ENCODE measurements at regions not wholly inside any gene's neighbourhood (a gene's known extent, or its start where the extent isn't known, plus 50 kb on each side); places are given as distances from the start of the nearest gene placed in this dataset.
"Not testable (repeated sequence)": the region's sequence is repeated elsewhere in the genome, so short reads cannot be mapped to it uniquely, and the experiment has no call there.

GRCh38 chr4:157776930-157777528 is 395.8 kb downstream of the GASK1B start:
- no peak for DNase-seq

DNA sequence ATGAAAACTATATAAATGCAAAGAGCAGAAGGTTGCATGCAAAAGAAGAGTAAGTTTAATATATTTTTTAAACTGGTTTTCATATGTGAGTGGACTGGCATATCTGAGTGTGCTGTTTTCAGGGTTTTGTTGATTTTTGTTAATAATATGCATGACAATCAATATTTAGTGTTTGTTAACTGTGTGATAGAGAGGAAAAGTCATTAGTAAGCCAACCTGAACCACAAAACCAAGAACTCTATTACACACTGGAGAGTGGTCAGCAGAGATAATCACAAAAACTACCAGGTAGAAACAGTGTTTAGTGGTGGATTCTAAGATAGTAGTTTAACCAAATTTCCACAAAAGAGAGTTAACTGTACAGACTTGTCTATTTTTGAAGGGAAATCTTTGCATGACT is 396.9 kb downstream of the GASK1B start:
- DNase-seq, result no peak

GRCh38 chr4:157772907-157773306 is 399.9 kb downstream of the GASK1B start:
- no peak for DNase-seq

DNA sequence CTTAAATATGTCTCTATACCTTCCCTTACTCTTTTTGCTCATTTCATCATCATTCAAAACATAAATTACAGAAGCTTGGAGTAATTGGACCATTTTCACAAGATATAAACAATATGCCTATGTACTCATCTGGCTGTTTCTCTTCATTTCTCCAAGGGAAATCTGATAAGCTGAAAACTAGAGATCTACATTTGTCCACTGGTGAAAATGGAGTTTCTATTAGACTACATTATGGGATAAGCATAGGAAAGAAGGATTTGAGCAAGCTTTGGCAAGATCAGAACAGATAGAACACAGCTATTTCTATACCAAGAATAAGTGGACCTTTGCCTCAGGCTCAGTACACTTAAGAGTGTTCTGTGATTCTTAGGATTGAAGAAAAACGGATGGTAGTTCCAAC is 404.4 kb downstream of the GASK1B start:
- no peak for DNase-seq

DNA sequence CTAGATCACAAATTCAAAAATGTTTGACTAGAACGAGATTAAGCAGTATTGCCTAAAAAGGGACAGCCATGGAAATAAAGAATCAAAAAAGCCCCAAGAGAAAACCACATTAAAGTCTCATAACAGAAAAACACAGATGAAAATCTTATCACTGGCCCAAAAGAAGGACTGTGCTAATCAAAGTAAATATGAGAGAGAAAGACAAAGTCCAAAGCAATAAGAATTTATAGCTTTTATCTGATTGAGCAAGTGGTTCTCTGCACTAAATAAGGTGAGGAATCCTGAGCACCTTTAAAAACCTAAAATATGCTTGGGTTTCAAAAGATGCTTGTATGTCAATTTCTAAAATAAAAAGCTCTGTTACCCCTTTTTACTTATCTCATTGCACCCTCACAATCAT is 409.3 kb downstream of the GASK1B start:
- DNase-seq, result no peak

DNA sequence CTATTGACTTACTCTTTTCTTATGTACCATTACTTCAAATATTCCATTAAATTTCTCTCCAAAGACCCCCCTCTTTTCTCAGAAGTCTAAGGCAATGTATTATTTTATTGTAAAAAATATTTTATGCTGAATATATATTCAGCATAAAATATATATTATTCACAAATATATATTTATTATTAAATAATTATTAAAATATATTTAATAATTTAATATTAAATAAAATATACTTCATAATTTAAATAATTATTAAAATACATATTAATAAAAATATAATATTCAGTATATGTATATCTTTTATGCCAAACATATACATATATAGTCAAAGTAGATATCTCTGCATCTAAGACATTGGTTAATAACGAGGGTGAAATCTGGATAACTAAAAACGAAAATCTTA is 418.4 kb downstream of the GASK1B start:
- DNase-seq, result no peak

GRCh38 chr4:157751631-157752030 is 421.2 kb downstream of the GASK1B start:
- no peak for DNase-seq

- no peak for DNase-seq
These were observed 431.2 kb downstream of the GASK1B start for GRCh38 chr4:157741642-157742041.

GRCh38 chr4:157739242-157739641 is 433.6 kb downstream of the GASK1B start:
- DNase-seq, result no peak

DNA sequence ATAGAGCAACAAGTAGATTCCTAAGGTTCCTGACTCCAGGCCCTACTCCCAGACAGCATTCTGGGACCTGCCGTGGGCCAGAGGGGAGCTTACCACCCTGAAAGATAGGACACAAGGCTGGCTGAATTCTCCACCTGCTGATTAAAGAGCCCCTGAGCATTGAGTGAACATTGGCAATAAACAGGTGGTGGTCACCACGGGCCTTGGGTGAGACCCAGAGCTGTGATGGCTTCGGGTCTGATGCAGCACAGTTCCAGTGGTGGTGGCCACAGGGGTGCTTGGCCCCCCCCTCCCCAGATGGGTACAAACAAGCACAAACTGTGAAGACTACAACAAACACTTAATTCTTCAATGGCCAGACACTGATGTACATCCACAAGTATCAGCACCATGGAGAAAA is 444.6 kb downstream of the GASK1B start:
- no peak for DNase-seq

DNA sequence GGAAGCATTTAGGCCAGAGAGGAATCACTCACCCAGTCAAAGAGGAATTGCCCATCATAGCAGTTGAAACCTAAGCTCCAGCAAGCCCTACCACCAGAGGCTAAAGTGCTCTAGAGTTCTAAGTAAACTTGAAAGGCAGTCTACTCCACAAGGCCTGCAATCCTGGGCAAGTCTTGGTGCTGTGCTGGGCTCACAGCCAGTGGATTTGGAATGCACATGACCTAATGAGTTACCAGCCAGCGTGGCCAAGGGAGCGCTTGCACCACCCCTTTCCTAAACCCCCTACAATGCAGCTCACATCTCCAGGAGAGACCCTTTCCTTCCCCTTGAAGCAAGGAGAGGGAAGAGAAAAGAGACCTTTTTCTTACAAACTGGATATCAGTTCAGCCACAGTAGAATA is 445.7 kb downstream of the GASK1B start:
- no peak for DNase-seq

DNA sequence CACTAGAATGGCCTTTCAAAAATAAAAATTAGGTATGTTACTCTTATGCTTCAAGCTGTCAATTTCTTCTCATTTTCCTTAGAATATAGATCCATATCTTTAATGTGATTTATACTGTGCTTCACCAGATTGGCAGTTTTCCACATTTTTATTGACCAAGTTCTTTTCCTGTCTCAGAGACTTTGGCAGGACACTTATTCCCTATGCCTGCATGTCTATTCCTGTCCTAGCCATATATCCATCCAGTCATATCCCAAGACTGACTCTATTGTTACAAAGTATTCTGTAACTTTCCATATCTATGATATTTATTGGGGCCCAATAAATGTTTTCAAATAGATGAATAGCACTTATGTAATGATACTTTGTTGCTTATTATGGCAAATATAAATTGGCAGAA is 450.7 kb downstream of the GASK1B start:
- DNase-seq, result no peak

GRCh38 chr4:157713342-157713741 is 459.5 kb downstream of the GASK1B start:
- DNase-seq, result peak; percentile 3

DNA sequence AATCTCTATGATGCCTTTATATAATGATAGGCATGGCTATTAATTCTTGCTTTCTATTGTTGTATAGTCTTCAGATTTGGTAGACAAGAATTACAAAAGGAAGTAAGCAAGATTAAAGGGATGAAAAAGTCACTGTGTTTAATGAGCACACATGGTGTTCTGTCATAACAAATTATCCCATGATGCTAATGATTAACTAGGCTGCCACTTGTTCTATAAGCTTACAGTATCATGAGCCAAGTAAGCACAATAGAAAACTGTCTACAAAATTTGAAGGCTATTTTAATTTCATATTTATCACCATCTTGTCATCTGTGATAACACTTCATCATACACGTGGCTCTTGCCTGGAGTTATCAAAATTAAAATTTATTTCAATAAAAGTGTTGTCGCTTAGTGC is 466.7 kb downstream of the GASK1B start:
- no peak for DNase-seq

DNA sequence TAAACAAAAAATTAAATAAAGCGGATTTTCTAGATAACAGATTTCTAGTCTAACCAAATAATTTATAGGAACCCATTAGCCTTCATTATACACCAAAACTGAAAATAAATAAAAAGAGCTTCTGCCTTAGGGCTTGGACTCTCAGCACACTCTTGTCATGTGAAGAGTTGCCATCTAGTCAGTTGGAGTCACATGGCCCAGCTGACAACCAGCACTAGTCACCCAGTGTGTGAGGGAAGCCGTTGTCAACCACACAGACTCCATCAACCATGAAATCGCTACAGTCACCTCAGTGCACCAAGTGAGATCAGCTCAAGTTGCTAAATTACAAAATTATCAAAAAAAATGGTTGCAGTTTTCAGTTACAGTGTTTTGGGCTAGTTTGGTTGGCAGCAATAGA is 470.0 kb downstream of the GASK1B start:
- no peak for DNase-seq

DNA sequence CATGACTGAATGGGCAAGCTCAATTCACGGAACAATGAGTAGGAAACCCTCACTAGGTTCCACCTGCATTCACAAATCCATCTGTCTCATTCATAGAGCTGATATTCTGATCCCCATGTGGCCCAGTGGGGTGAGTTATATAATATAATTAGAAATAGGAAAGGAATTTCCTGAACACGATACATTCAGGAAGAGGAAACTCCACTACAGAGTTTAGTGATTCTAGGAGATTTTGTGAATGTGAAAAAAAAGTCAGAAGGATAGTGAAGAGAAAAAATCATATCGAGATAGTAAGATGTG is 471.2 kb downstream of the GASK1B start:
- DNase-seq, result no peak

DNA sequence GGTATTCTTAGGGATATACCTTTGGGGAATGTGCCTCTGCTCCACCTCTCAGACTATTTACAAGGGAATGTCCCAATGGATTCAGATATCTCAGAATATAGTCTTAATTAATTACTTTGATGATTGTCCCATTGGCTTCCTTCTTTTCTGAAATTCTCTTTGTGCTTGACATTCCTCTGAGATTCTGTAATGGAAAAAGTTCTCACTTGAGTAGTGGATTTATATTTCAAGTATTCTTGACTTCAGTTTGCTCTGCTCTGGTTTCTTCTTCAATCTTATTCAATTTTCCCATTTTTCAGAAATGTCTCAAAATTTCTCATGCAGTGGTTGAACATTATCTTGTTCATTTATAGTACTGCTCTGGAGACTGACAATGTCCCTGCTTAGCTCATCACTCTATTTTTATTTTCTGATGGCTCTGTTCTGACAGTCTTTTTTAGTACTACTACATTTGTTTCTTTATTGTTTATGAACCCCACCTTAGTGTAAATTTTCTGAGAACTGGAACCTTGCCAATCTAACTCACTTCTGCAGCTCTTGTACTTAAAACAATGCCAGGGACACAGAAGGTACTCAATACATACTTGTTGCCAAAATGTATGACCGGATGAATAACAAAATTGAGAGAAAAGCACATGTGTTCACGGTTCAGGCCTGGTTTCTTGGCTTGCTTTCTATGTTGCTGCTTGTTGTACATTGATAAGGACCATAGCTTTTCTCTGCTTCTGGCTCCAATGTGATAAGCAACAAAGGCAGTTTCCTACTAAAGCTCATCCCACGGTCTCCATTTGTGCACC is 471.7 kb downstream of the GASK1B start:
- no peak for DNase-seq

DNA sequence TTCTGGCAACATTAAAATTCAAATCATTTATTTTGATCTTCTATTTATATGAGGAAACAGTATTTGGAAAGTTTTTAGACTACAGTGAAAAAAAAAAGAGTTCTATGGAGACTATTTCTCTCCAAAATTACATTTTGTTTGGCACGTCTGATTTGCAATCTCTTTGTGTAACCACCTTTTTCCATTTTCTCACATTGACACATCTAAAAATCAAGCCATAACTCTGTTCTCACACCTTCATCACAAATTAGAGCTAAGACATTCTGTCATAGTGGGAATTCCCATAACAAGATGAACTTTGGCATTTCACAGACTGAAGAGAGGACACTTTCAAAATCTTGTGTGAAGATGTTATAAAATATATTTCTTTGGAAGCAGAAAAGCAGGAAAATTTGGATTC is 468.9 kb downstream of the GRIA2 start:
- DNase-seq, result no peak

- DNase-seq, result no peak
These were observed 467.4 kb downstream of the GRIA2 start for GRCh38 chr4:157687971-157688370.

DNA sequence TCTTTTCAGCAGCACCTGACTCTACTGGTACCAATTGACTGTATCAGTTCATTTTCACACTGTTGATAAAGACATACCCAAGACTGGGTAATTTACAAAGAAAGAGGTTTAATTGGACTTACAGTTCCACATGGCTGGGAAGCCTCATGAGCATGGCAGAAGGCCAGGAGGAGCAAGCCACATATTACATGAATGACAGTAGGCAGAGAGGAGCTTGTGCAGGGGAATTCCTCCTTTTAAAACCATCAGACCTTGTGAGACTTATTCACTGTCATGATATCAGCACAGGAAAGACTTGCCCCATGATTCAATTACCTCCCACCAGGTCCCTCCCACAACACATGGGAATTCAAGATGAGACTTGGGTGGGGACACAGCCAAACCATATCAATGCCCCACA is 458.8 kb downstream of the GRIA2 start:
- not testable (repeated sequence) for DNase-seq

DNA sequence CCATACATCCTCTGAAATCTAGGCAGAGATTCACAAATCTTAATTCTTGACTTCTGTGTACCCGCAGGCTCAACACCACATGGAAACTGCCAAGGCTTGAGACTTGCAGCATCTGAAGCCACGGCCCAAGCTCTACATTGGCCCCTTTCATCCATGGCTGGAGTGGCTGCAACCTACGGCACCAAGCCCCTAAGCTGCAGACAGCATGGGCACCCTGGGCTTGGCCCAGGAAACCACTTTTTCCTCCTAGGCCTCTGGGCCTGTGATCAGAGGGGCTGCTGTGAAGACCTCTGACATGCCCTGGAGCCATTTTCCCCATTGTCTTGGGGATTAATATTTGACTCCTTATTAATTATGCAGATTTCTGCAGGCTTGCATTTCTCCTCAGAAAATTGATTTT is 457.9 kb downstream of the GRIA2 start:
- DNase-seq, result no peak

GRCh38 chr4:157674699-157675098 is 454.2 kb downstream of the GRIA2 start:
- DNase-seq, result peak; percentile 13

- no peak for DNase-seq
These were observed 447.3 kb downstream of the GRIA2 start for GRCh38 chr4:157667836-157668235.

- DNase-seq, result no peak
These were observed 444.2 kb downstream of the GRIA2 start for GRCh38 chr4:157664726-157665125.
